ENCODE measurements at regions not wholly inside any gene's neighbourhood (a gene's known extent, or its start where the extent isn't known, plus 50 kb on each side); places are given as distances from the start of the nearest gene placed in this dataset.

DNA sequence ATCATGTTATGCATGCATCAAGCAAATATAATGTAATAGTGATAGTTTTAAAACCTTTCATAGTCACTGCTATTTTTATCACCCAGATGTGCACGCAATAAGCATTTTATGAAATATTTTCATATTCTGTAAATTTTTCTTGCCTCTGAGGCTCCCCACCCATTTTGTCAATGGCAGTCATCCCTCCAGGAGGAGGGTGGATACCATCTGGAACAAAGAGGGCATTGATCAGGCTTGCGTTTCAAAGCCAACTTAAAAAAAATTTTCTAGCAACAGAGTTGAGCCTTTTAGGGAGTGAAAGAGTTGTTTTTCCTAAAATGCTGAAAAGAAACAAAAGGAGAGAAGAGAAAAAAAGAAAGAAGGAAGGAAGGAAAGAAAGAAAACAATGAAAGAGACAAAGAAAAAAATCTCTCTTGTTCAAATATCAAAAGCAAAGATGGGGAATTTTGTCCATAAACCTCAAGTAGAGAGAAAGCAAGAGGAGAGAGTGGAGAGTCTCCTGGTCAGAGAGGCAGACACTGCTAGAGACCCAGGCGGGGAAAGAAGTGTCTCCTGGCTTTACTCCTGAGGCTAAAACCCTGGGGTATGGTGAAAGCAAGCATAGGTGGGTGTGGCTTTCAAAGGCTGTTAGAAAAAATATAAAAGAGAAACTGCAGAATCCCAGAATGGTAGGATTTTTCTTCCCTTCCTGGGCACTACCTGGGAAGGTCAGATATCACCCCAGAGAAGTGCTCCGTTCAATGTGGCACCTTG lies 63.6 kb upstream of the KLF12 start:
- in situ Hi-C loops (cut with MboI): no loop called here
- no peak for FAIRE-seq
- 0% methylated on average over 3 of the region's 4 CpGs for WGBS (ENCODE audit: insufficient coverage, low coverage, missing lambda C conversion rate)

DNA sequence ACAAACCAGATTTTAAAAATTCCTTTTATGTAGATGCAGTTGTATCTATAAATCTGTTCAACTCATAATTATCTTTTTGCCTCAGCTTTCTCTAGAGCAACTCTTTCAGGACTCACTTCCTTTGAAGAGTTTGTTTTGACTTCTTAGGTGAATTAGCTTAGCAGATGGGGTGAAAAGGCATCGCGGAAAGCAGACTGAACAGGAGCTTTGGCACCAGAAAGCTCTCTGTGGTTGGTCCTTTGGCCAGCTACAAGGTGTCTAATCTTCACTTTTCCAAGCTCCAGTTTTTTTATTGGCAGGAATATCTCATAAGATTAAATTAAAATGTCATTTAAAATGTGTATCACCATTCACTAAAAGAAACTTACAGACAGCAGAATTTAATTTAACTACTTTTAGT lies 60.6 kb upstream of the KLF12 start:
- intact Hi-C loops (cut with micrococcal nuclease): no loop called here
- Histone ChIP-seq H3K4me3 (no peak overlapping the region), H3K4me1 (replicated peaks in 1 of 2; ENCODE audit: control insufficient read depth in 2 of 2, insufficient read depth in 2 of 2, low read length in 2 of 2) (no peaks in the 10 kb centered on the region), H3K9me1 (ENCODE audit: control insufficient read depth, insufficient read depth, low read length) (no peaks in the 10 kb centered on the region), H4K20me1 (replicated peaks; ENCODE audit: control insufficient read depth, insufficient read depth, low read length) (no peaks in the 10 kb centered on the region), H3K27me3 (ENCODE audit: control insufficient read depth in 2 of 2, insufficient read depth in 2 of 2, low read length in 2 of 2) (no peaks in the 10 kb centered on the region), H3K4me2 (ENCODE audit: insufficient read depth, low read length) (no peak overlapping the region), H2AFZ (ENCODE audit: low read depth, low read length) (no peak overlapping the region), H3K9me3 (replicated peaks; ENCODE audit: control insufficient read depth, insufficient read depth, low read depth, low read length) (no peaks in the 10 kb centered on the region), H3K36me3 (ENCODE audit: control insufficient read depth, insufficient read depth, low read length) (no peaks in the 10 kb centered on the region), H3K9ac (ENCODE audit: insufficient read depth in 1 of 2, low read depth in 2 of 2, low read length in 2 of 2) (no peak overlapping the region), H3K27ac (ENCODE audit: extremely low read depth, low read depth, low read length) (no peak overlapping the region), H3K79me2 (ENCODE audit: control insufficient read depth, insufficient read depth, low read length) (no peaks in the 10 kb centered on the region)
- no peak for ATAC-seq
- TF ChIP-seq ZNF224 (CRISPR knock-in tag; IDR thresholded peaks at IDR 0.05) (no peak), POLR3G (IDR thresholded peaks at IDR 0.05; ENCODE audit: extremely low read depth, insufficient read length, insufficient replicate concordance) (no peak), RCOR1 (IDR thresholded peaks at IDR 0.05; ENCODE audit: borderline replicate concordance in 1 of 2, low read depth in 2 of 2, low read length in 2 of 2) (no peak), ZNF124 (CRISPR knock-in tag; IDR thresholded peaks at IDR 0.05) (no peak), HEY1 (CRISPR knock-in tag; IDR thresholded peaks at IDR 0.05; ENCODE audit: borderline replicate concordance) (no peak), ARID2 (IDR thresholded peaks at IDR 0.05) (no peak)
- TF ChIP-seq, protein P1, sequence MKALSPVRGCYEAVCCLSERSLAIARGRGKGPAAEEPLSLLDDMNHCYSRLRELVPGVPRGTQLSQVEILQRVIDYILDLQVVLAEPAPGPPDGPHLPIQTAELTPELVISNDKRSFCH (CRISPR knock-in tag; IDR thresholded peaks at IDR 0.05): no peak
- TF ChIP-seq, protein P1 (tag; IDR thresholded peaks at IDR 0.05): no peak
- no peak for DNase-seq (ENCODE audit: extremely low read depth in 1 of 4, low spot score in 3 of 4)
- FAIRE-seq: no peak
- in situ Hi-C loops (cut with MboI): no loop called here
- WGBS (ENCODE audit: insufficient coverage, low coverage, missing lambda C conversion rate): 0% methylated on average over 2 of the region's 2 CpGs
- CTCF ChIA-PET (ENCODE audit: low intra/inter-chr PET ratio): no interaction called here
- BruUV-seq (replicated peaks): no TSS peak
- POLR2A ChIA-PET: no interaction called here

More for the DNA sequence above, 63.6 kb upstream of the KLF12 start:
- H3K9ac ChIP-seq (ENCODE audit: insufficient read depth in 1 of 2, low read depth in 2 of 2, low read length in 2 of 2): no peak overlapping the region
- no peaks in the 10 kb centered on the region for H3K27me3 ChIP-seq (ENCODE audit: control insufficient read depth in 2 of 2, insufficient read depth in 2 of 2, low read length in 2 of 2)
- TF ChIP-seq NCOR1 (IDR thresholded peaks at IDR 0.05) (no peak), RBM15 (IDR thresholded peaks at IDR 0.05; ENCODE audit: insufficient read depth, low read length) (no peak), GTF2E2 (tag; IDR thresholded peaks at IDR 0.05) (no peak)
- TF ChIP-seq, protein P2, sequence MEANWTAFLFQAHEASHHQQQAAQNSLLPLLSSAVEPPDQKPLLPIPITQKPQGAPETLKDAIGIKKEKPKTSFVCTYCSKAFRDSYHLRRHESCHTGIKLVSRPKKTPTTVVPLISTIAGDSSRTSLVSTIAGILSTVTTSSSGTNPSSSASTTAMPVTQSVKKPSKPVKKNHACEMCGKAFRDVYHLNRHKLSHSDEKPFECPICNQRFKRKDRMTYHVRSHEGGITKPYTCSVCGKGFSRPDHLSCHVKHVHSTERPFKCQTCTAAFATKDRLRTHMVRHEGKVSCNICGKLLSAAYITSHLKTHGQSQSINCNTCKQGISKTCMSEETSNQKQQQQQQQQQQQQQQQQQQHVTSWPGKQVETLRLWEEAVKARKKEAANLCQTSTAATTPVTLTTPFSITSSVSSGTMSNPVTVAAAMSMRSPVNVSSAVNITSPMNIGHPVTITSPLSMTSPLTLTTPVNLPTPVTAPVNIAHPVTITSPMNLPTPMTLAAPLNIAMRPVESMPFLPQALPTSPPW (CRISPR knock-in tag; IDR thresholded peaks at IDR 0.05): no peak
- no peak overlapping the region for H3K4me3 ChIP-seq
- ATAC-seq (no peak), DNase-seq (ENCODE audit: extremely low read depth in 1 of 4, low spot score in 3 of 4) (no peak)
- no peaks in the 10 kb centered on the region for H4K20me1 ChIP-seq (replicated peaks; ENCODE audit: control insufficient read depth, insufficient read depth, low read length)
- H3K4me2 ChIP-seq (ENCODE audit: insufficient read depth, low read length): no peak overlapping the region
- H2AFZ ChIP-seq (ENCODE audit: low read depth, low read length): no peak overlapping the region
- no peaks in the 10 kb centered on the region for H3K79me2 ChIP-seq (ENCODE audit: control insufficient read depth, insufficient read depth, low read length)
- H3K27ac ChIP-seq (ENCODE audit: extremely low read depth, low read depth, low read length): no peak overlapping the region
- no peaks in the 10 kb centered on the region for H3K9me3 ChIP-seq (replicated peaks; ENCODE audit: control insufficient read depth, insufficient read depth, low read depth, low read length)
- intact Hi-C loops (cut with micrococcal nuclease): no loop called here
- no peaks in the 10 kb centered on the region for H3K9me1 ChIP-seq (ENCODE audit: control insufficient read depth, insufficient read depth, low read length)
- H3K36me3 ChIP-seq (ENCODE audit: control insufficient read depth, insufficient read depth, low read length): no peaks in the 10 kb centered on the region
- POLR2A ChIA-PET: no interaction called here
- no peaks in the 10 kb centered on the region for H3K4me1 ChIP-seq (replicated peaks in 1 of 2; ENCODE audit: control insufficient read depth in 2 of 2, insufficient read depth in 2 of 2, low read length in 2 of 2)
- CTCF ChIA-PET (ENCODE audit: low intra/inter-chr PET ratio): no interaction called here
- BruUV-seq (replicated peaks): no TSS peak

All from K562 (cell line).